ENCODE measurements at regions not wholly inside any gene's neighbourhood (a gene's known extent, or its start where the extent isn't known, plus 50 kb on each side); places are given as distances from the start of the nearest gene placed in this dataset.

GRCh38 chr7:13578294-13578693 lies 411.2 kb downstream of the ETV1 start:
- WGBS, 2 donors, result 69 to 77% methylated on average over 1 of the region's 1 CpG
- no peak for TF ChIP-seq CTCF (IDR thresholded peaks at IDR 0.05)
- TF ChIP-seq POLR2A (IDR thresholded peaks at IDR 0.05), result no peak

GRCh38 chr7:13581097-13581496 lies 408.4 kb downstream of the ETV1 start:
- intact Hi-C loops (cut with DNase I; ENCODE audit: low total_unique reads), result no loop called here
- no peak overlapping the region for H3K4me3 ChIP-seq (ENCODE audit: low read depth, poor library complexity, severe bottlenecking)
- no peak for DNase-seq (ENCODE audit: low spot score in 2 of 2)
- TF ChIP-seq POLR2A (IDR thresholded peaks at IDR 0.05), result no peak

More at GRCh38 chr7:13578294-13578693, 411.2 kb downstream of the ETV1 start:
- no peak for DNase-seq (ENCODE audit: low spot score in 2 of 2)
- no peak overlapping the region for H3K4me3 ChIP-seq (ENCODE audit: low read depth, poor library complexity, severe bottlenecking)
- intact Hi-C loops (cut with DNase I; ENCODE audit: low total_unique reads), result no loop called here

GRCh38 chr7:13593854-13594253 lies 395.6 kb downstream of the ETV1 start:
- no peak for DNase-seq (ENCODE audit: low spot score in 2 of 2)
- TF ChIP-seq CTCF (IDR thresholded peaks at IDR 0.05) (no peak), POLR2A (IDR thresholded peaks at IDR 0.05) (no peak)
- intact Hi-C loops (cut with DNase I; ENCODE audit: low total_unique reads), result no loop called here
- 44 to 46% methylated on average over 2 of the region's 2 CpGs for WGBS, 2 donors
- H3K4me3 ChIP-seq (ENCODE audit: low read depth, poor library complexity, severe bottlenecking), result no peak overlapping the region

- no peak for TF ChIP-seq POLR2A (IDR thresholded peaks at IDR 0.05)
- TF ChIP-seq CTCF (IDR thresholded peaks at IDR 0.05), result no peak
- no peak for DNase-seq (ENCODE audit: low spot score in 2 of 2)
- intact Hi-C loops (cut with DNase I; ENCODE audit: low total_unique reads), result no loop called here
- 56 to 57% methylated on average over 2 of the region's 2 CpGs for WGBS, 2 donors
- no peak overlapping the region for H3K4me3 ChIP-seq (ENCODE audit: low read depth, poor library complexity, severe bottlenecking)
These were observed 387.4 kb downstream of the ETV1 start for GRCh38 chr7:13602036-13602435.

- intact Hi-C loops (cut with DNase I; ENCODE audit: low total_unique reads), result no loop called here
- 49 to 69% methylated on average over 1 of the region's 1 CpG for WGBS, 2 donors
- DNase-seq (ENCODE audit: low spot score in 2 of 2), result no peak
- H3K4me3 ChIP-seq (ENCODE audit: low read depth, poor library complexity, severe bottlenecking), result no peak overlapping the region
- no peak for TF ChIP-seq POLR2A (IDR thresholded peaks at IDR 0.05)
- no peak for TF ChIP-seq CTCF (IDR thresholded peaks at IDR 0.05)
These were observed 386.4 kb downstream of the ETV1 start for GRCh38 chr7:13603016-13603415.

GRCh38 chr7:13603661-13604060 lies 385.8 kb downstream of the ETV1 start:
- intact Hi-C loops (cut with DNase I; ENCODE audit: low total_unique reads), result no loop called here
- DNase-seq (ENCODE audit: low spot score in 2 of 2), result no peak
- TF ChIP-seq POLR2A (IDR thresholded peaks at IDR 0.05), result no peak
- TF ChIP-seq CTCF (IDR thresholded peaks at IDR 0.05), result no peak
- no peak overlapping the region for H3K4me3 ChIP-seq (ENCODE audit: low read depth, poor library complexity, severe bottlenecking)
- 46 to 56% methylated on average over 3 of the region's 3 CpGs for WGBS, 2 donors
